OCI-LY3 (cell line): ENCODE measurements at regions not wholly inside any gene's neighbourhood (a gene's known extent, or its start where the extent isn't known, plus 50 kb on each side); places are given as distances from the start of the nearest gene placed in this dataset.

Experiments
- CTCF ChIP-seq: fragments of 200-600, 300-600 bp; sonication (generic); IDR thresholded peaks from 2 replicates; pipeline ENCODE4 v1.5.1; 2014; ENCODE audit warnings: antibody characterized with exemption, low read length, low read depth
- EZH2phosphoT487 ChIP-seq: fragments of 200-600 bp; shearing (Covaris generic); IDR thresholded peaks from 2 replicates; pipeline ENCODE4 v1.6.1; 2018; ENCODE audit warnings: antibody characterized with exemption, mixed run types, low read depth

GRCh38 chr2:7765236-7765635, 848.0 kb downstream of the RNF144A start:
- no peak for TF ChIP-seq CTCF
- TF ChIP-seq EZH2phosphoT487, result no peak
